OCI-LY7 (cell line): ENCODE measurements at regions not wholly inside any gene's neighbourhood (a gene's known extent, or its start where the extent isn't known, plus 50 kb on each side); places are given as distances from the start of the nearest gene placed in this dataset.

Experiments
- EZH2phosphoT487 ChIP-seq: fragments of 200-600 bp; sonication (generic); IDR thresholded peaks from 2 replicates; pipeline ENCODE4 v1.6.1; 2018; ENCODE audit warnings: low read depth, borderline replicate concordance, mild to moderate bottlenecking, mixed run types, antibody characterized with exemption, low read length, moderate library complexity, mixed read lengths
- TF ChIP-seq, protein P1 (sequence below): fragments of 200-600 bp; sonication (generic); conservative IDR thresholded peaks from 2 replicates; pipeline ENCODE4 v1.5.1; 2014; ENCODE audit warnings: mild to moderate bottlenecking, antibody characterized with exemption, low read length, moderate library complexity, mixed read lengths

DNA sequence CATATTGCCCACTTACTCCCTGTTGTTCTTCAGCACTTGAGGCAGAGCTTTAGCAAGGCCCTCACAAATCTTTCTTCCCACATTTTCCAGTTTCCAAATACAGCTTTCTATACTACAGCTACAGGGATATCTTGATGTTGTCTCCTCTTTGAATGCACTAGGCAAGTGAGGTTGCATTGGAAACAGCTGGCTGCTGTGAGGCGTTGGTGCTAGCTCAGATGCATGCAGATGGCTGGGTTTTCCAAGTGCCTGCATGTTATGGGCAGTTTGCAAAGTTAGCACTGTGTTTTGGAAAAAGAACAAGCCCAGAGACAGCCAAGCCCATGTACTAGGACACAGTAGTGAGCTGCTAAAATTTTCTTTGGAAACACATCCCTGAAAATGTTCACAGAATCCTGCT lies 315.1 kb upstream of the RASGEF1B start:
- TF ChIP-seq, protein P1, sequence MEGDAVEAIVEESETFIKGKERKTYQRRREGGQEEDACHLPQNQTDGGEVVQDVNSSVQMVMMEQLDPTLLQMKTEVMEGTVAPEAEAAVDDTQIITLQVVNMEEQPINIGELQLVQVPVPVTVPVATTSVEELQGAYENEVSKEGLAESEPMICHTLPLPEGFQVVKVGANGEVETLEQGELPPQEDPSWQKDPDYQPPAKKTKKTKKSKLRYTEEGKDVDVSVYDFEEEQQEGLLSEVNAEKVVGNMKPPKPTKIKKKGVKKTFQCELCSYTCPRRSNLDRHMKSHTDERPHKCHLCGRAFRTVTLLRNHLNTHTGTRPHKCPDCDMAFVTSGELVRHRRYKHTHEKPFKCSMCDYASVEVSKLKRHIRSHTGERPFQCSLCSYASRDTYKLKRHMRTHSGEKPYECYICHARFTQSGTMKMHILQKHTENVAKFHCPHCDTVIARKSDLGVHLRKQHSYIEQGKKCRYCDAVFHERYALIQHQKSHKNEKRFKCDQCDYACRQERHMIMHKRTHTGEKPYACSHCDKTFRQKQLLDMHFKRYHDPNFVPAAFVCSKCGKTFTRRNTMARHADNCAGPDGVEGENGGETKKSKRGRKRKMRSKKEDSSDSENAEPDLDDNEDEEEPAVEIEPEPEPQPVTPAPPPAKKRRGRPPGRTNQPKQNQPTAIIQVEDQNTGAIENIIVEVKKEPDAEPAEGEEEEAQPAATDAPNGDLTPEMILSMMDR = no peak
- no peak for TF ChIP-seq EZH2phosphoT487
